ENCODE measurements at regions not wholly inside any gene's neighbourhood (a gene's known extent, or its start where the extent isn't known, plus 50 kb on each side); places are given as distances from the start of the nearest gene placed in this dataset.

DNA sequence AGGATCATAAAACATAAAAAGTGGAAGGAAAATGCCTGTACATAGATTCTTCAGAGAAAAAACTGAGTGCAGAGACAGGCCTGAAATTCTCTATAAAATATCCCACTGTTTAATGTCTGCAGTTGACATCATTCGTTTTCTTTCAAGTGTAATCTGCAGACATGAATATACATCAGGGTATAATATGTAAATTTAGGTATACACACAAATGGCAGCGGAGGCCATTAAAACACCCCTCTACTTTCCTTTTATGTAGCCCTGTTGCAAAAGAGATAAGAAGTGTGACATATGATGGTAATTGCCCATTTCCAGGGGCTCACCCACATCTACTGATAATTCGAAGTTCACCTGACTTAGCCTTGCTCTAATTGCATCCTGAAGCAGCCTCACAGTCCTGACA is 164.3 kb downstream of the SLC24A2 start:
- in situ Hi-C loops (cut with HindIII; ENCODE audit: low pct_unique_long_range_greater_than_20kb, low sequenced_read_pairs) = no loop called here
- no peak for DNase-seq (ENCODE audit: low read depth, low spot score)

DNA sequence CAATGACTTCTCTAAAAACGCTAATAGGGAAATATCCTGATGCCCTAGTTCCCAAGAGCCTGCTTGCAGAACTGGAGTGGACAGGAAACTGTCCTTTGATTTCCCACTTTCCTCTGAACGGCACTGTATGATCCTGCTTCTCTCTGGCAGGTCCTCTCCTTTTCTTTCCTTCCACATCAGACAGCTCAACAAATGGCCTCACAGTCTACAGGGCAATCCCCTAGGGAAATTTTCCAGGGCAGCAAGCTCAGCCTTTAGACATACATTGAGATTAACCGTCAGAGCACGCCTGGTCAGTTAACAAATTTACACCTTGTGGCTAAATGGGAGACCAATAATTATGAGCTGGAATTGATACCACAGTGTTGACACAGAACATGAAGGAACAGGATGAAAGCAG is 164.9 kb downstream of the SLC24A2 start:
- in situ Hi-C loops (cut with HindIII; ENCODE audit: low pct_unique_long_range_greater_than_20kb, low sequenced_read_pairs) = no loop called here

DNA sequence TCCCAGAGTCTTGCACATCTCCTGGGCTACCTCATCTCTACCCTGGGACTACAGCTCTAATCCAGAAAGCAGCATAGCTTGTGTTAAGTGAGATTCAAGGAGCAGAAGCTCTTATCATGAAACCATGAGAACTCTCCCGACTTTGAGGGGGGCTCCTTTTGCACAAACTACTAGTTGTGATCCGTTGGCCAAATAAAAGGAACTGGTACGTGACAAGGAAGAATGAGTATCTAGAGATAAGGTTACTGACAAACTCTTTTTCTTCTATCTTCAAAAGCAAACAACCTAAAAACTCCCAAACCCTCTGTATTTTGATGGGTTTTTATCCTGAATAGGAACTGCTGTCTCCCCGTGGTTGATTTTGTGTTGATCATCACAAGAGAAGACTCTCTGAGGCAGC is 168.5 kb downstream of the SLC24A2 start:
- DNase-seq (ENCODE audit: low read depth, low spot score) = no peak
- in situ Hi-C loops (cut with HindIII; ENCODE audit: low pct_unique_long_range_greater_than_20kb, low sequenced_read_pairs) = no loop called here

More for the DNA sequence above, 164.9 kb downstream of the SLC24A2 start:
- no peak for DNase-seq (ENCODE audit: low read depth, low spot score)

DNA sequence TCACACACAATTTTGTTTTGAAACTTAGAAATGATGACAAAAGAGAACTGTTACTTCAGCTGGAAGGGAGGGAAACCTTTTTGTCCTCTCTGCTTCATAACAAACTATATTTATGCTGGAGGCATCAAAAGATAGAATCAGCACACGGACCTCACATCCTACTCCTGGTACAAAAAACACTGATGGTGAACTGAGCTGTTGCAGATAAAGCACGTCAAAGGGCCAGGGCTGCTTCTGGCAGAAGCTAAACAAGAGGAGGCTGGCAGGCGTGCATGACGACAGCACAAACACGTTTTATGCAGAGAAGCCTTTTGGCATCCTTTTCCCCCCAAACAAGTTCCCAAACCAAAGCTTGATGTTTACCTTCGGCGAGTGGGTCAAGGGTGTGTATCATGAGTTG is 169.6 kb downstream of the SLC24A2 start:
- DNase-seq (ENCODE audit: low read depth, low spot score) = no peak
- in situ Hi-C loops (cut with HindIII; ENCODE audit: low pct_unique_long_range_greater_than_20kb, low sequenced_read_pairs) = no loop called here

DNA sequence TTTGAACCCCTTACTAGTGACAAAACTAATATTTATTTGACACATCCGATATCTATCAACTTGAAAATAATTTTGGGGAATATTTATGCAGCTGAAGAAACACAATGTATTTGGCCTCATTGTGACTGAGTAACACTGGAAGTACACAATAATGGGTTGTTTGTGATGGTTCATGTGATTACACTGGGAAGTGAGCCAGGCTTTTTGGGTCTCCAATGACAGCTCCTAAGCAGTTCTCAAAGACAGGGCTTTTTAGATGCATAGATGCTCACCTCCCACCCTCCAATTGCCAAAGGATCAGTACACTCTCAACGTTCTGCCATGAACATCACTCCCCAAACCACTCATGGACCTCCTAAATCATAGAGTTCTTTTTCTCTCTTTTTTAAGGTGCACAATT is 170.0 kb downstream of the SLC24A2 start:
- peak; percentile 24 for DNase-seq (ENCODE audit: low read depth, low spot score)
- in situ Hi-C loops (cut with HindIII; ENCODE audit: low pct_unique_long_range_greater_than_20kb, low sequenced_read_pairs) = no loop called here

DNA sequence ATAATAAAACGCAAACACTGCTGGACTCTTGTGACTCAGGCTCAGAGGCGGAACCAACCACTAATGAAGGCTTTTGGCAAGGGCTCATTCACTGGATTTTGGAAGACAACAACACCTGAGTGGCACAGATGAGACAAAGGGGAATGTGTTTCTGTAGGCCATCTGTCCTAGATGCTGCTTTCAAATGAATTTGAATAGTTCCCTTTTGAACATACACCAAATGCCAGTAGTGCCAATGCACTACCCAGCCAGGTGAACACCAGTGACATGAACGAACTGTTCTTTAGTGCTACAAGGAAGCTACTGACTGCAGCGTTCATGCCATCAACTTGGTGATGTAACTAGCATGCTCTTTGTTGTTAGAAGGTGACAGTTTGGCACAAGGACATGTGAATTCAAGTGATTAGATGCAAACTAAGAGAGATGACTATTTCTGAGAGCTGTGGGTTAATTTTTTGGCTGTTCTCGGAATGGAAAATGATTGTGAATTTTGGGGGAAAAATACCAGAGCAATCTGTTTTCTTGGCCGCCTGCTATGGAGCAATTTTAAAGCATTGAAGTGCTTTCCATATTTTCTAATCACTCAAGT is 173.7 kb downstream of the SLC24A2 start:
- no peak for DNase-seq (ENCODE audit: low read depth, low spot score)
- in situ Hi-C loops (cut with HindIII; ENCODE audit: low pct_unique_long_range_greater_than_20kb, low sequenced_read_pairs) = no loop called here

DNA sequence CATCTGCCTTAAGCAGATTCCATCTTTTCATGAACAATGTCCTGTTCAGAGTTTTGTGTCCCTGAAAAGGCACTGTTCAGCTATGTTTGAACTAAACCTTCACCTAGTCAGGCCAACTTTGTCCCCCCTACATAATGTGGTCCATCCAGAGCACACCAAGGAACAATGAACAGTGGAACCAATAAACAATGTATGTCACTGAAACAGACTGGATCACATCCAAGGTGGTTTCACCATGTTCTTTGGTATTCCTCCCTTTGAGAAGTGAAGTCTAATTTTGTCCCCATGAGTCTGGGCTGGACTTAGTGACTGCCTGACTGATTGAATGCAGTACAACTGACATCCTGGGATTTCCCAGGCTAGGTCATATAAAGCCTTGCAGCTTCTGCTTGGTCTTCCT is 174.5 kb downstream of the SLC24A2 start:
- in situ Hi-C loops (cut with HindIII; ENCODE audit: low pct_unique_long_range_greater_than_20kb, low sequenced_read_pairs) = no loop called here
- no peak for DNase-seq (ENCODE audit: low read depth, low spot score)

DNA sequence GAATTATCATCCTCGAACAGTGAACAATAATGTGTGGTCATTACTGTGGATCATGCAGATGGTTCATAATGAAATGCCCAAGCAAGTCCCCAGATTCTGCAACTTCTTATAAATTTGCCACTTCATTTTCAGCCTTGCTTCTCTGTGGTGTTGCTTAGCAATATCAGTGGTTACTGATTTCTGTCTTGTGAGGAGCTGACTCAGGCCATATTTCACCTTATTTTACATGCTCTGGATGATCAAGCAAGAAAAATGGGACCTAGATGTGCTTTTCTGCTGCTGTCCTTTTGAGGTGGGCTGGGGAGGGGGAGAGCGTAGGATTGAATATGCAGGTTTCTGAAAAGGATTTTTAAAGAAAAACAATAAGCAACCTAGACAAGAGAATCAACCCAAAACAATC is 188.3 kb downstream of the SLC24A2 start:
- no peak for DNase-seq (ENCODE audit: low read depth, low spot score)
- in situ Hi-C loops (cut with HindIII; ENCODE audit: low pct_unique_long_range_greater_than_20kb, low sequenced_read_pairs) = no loop called here

DNA sequence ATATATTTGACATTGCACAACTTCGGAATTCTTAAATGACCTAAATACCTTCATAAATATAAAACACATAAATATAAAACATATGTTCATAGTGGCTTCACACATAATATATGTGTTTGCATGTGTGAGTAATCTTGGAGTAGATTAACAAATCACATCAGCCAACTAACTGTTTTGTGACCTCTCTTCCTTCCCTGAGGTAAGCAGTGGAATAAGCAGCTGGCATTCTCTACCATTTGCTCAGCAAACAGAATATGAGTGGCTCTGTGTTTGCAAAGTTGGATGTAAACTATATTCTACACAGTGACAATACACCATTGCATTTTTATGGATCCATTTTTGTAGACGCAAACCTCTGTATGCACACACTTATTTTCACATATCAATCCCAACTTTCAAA is 189.9 kb downstream of the ACER2 start:
- DNase-seq (ENCODE audit: low read depth, low spot score) = no peak
- in situ Hi-C loops (cut with HindIII; ENCODE audit: low pct_unique_long_range_greater_than_20kb, low sequenced_read_pairs) = no loop called here

DNA sequence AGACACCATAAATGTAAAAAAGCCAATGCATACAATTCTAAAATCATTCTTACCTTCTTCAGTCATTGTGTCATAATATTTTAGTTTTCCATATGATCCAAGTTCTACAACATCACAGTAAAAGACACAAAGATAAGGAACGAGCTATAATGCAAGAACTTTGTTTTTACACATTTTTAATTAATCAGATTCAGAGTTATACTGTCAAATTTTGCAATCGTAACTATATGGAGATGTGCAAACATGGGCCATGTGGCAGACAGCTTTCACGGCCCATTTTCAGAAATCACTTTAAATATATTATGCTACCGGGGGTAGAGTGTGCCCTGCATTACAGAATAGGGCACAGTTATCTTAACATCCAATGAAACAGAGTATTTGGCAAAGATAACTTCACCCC is 188.4 kb downstream of the ACER2 start:
- no peak for DNase-seq (ENCODE audit: low read depth, low spot score)
- in situ Hi-C loops (cut with HindIII; ENCODE audit: low pct_unique_long_range_greater_than_20kb, low sequenced_read_pairs) = no loop called here

DNA sequence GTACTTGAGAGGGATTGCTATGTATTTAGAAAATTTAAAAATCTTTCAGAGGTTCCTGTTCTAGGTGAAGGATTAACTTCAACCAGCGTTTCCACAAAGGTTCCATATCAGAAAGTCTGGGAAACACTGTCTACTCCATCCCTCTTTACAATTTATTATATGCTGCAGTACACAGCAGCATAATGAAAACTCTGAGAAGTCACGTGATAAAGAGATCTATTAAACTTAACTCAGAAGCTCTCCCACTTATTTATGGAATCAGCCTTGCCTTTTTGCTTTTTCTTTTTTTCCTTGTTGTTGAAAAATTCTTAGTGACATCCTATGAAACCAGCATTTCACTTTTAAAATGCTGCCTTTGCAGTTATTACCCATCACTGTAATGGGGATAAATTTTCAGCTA is 186.2 kb downstream of the ACER2 start:
- in situ Hi-C loops (cut with HindIII; ENCODE audit: low pct_unique_long_range_greater_than_20kb, low sequenced_read_pairs) = no loop called here
- DNase-seq (ENCODE audit: low read depth, low spot score) = no peak

DNA sequence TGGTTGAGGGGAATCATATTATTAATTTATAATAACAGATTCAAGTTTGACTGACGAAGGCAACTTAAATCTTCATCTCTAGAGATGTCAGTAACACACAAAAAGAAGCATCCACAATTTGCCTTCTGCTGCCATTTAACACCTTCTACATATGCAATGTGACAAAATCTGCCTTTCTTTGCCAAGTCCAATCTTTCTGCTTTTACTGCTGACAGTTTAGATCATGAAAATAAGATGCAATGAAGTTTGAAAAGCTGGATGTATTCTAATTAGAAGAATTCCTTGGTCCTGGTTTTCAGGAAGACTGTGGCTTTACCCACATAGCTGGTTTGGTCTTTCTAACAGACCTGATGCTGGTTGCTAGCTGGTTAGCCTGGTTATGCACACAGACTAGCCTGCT is 178.9 kb downstream of the ACER2 start:
- no peak for DNase-seq (ENCODE audit: low read depth, low spot score)
- in situ Hi-C loops (cut with HindIII; ENCODE audit: low pct_unique_long_range_greater_than_20kb, low sequenced_read_pairs) = no loop called here

DNA sequence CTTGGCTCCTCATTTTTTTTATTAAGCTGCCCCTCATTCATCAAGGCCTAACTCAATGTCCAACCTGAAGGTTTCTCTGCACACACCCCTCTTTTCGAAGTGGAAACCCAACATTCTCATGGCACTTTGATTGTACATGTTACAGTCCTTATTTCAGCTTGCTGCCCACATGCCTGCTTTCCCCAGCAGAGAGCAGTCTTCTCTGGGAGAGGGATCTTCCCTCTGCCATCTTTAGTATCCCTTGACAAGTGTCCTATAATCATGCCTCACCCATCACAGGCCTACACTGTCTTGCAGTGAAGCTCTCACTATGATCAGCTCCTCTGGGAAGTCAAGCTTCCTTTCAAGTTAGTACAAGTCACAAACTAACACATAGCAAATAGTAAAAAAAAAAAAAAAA is 175.1 kb downstream of the ACER2 start:
- in situ Hi-C loops (cut with HindIII; ENCODE audit: low pct_unique_long_range_greater_than_20kb, low sequenced_read_pairs) = no loop called here
- DNase-seq (ENCODE audit: low read depth, low spot score) = peak; percentile 23

DNA sequence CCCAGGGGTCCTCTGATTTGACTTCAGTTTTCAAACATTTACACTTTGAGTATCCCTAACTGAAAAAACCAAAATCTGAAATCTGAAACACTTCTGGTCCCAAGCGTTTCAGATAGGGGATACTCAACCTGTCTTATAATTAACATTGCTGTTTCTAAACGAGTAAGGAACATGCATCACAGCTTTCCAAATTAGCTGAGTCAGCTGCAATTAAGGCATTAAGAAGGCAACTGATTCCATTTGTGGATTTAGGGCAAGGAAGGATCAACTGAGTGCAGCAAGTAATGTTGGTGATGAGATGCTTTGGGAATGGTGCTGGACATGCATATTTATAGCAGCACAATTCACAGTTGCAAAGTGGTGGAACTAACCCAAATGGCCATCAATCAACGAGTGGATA is 168.6 kb downstream of the ACER2 start:
- in situ Hi-C loops (cut with HindIII; ENCODE audit: low pct_unique_long_range_greater_than_20kb, low sequenced_read_pairs) = no loop called here
- DNase-seq (ENCODE audit: low read depth, low spot score) = no peak

DNA sequence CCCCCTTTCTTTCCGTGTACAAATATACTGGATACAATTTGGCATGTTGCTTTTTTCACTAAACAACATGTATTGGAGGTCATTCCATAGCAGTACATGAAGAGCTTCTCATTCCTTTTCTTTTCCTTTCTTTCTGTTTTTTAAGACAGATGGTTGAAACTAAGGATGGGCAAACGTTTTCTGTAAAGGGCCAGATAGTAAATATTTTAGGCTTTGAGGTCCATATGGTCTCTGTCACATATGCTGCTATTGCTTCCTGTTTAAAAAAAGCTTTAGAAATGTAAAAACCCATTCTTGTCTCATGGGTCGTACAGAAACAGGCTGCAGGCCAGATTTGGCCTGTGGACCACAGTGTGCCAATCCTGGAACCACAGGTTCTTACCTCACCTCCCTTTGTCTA is 160.1 kb downstream of the ACER2 start:
- in situ Hi-C loops (cut with HindIII; ENCODE audit: low pct_unique_long_range_greater_than_20kb, low sequenced_read_pairs) = no loop called here

DNA sequence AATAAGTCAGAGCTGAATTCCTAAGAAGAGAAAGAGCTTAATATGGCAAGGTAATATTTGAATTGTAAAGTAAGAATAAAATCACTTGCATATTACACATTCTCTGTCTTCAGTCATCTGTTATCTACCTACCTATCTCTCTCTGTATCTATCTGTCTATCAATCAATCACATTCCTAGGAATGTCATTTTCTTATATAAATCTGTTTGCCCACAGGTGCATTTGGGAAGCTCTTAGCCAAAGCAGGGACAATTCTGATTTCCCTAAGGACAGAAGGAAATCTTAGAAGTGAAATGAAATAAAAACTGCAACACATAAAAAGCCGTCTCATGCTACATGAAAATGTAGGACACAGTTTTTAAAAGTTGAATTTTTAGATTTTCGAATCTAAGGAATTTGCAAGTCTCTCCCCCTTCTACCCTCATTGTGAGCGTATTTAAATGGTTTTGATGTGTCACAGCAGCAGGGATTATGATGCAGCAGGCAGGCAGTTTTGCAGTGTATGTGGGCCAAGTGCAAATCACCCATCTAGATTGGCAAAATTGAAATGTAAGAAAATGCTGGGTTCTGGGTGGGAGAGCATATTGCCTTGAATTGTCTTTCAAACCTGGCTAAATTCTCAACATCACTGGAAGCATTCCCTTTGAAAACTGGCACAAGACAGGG is 155.7 kb downstream of the ACER2 start:
- in situ Hi-C loops (cut with HindIII; ENCODE audit: low pct_unique_long_range_greater_than_20kb, low sequenced_read_pairs) = no loop called here
- DNase-seq (ENCODE audit: low read depth, low spot score) = no peak

More for the DNA sequence above, 160.1 kb downstream of the ACER2 start:
- no peak for DNase-seq (ENCODE audit: low read depth, low spot score)

DNA sequence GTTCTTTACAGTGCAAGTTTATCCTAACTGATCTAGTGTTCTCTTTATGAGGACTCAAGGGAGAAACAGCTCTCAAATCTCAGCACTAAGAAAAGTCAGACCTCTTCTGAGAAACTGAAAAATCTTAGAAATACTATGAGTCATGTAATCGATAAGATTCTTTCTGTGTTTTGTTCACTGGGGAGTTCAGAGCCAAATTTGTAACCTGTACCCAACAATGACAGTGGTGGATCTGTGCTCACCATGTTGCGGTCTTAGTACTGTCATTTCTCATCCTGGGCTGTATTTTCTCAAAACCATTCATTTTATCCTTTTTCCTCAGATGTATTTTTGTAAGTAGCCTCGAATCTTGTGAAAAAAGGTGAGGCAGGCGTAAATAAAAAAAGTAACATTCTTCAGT is 146.4 kb downstream of the ACER2 start:
- in situ Hi-C loops (cut with HindIII; ENCODE audit: low pct_unique_long_range_greater_than_20kb, low sequenced_read_pairs) = no loop called here
- DNase-seq (ENCODE audit: low read depth, low spot score) = no peak

DNA sequence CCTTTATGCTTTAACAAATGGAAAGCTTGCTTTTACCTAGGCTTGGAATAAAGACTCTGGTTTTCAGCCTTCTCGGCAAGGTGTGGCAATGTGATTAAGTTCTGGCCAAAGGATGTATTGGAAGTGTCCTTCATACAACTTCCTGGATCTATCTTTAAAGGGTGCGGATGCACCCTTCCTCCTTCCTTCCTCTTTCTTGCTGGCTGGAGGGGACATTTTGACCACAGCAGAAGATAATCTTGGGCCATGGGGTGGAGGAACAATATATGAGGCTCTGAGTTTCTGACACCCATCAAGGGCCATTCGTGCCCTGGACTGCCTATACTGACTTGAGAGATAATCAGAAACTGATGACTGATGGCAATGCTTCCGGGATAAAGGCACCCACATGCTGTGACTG is 145.7 kb downstream of the ACER2 start:
- in situ Hi-C loops (cut with HindIII; ENCODE audit: low pct_unique_long_range_greater_than_20kb, low sequenced_read_pairs) = no loop called here
- no peak for DNase-seq (ENCODE audit: low read depth, low spot score)

DNA sequence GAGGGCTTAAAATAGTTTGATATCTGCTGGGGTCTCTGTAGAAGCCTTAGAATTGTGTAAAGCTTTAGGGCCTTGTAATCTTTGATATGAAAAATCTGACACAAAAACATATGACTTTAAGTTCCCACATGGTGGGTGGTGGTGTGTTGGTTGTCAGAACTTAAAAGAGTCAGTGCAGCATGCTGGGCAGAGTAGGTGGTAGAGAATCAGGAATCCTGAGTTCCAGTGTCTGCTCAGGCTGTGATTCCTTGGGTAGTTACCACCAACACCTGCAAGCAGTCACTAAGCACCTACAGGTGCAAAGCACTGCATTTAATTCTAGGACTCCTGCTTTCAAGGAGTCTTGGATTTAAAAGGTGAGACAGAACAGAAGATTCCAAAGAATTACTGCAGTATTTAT is 144.6 kb downstream of the ACER2 start:
- in situ Hi-C loops (cut with HindIII; ENCODE audit: low pct_unique_long_range_greater_than_20kb, low sequenced_read_pairs) = no loop called here

More for the DNA sequence above, 144.6 kb downstream of the ACER2 start:
- DNase-seq (ENCODE audit: low read depth, low spot score) = no peak

All from SK-MEL-5 (cell line).